Testis (tissue), 2 donors: ENCODE measurements at regions not wholly inside any gene's neighbourhood (a gene's known extent, or its start where the extent isn't known, plus 50 kb on each side); places are given as distances from the start of the nearest gene placed in this dataset.

ENCODE experiments used
- CTCF ChIP-seq, 3 experiments: fragments of 450-650 bp in 2 of 3; fragments of 200-600 bp in 1 of 3; sonication (generic) in 1 of 3; IDR thresholded peaks; one replicate each; pipeline ENCODE4 v1.5.1; 2016 to 2019; ENCODE audit warnings: antibody characterized with exemption in 3 of 3, mild to moderate bottlenecking in 2 of 3, moderate library complexity in 1 of 3
- POLR2A ChIP-seq: fragments of 450-650 bp; IDR thresholded peaks from one replicate; pipeline ENCODE4 v1.6.1; 2017; ENCODE audit warnings: antibody characterized with exemption, mild to moderate bottlenecking, moderate library complexity

- TF ChIP-seq POLR2A (no peak), CTCF (IDR thresholded peaks at IDR 0.05) (no peak)
Measured at GRCh38 chrY:7263773-7264172, 352.2 kb upstream of the AMELY start.
